ENCODE measurements at regions not wholly inside any gene's neighbourhood (a gene's known extent, or its start where the extent isn't known, plus 50 kb on each side); places are given as distances from the start of the nearest gene placed in this dataset.
A peak's percentile ranks its signal among the peaks of the same experiment; 100 is the strongest.
"Not testable (repeated sequence)": the region's sequence is repeated elsewhere in the genome, so short reads cannot be mapped to it uniquely, and the experiment has no call there.

GRCh38 chr11:48803955-48804354, 179.7 kb downstream of the TRIM51G start:
- peak; percentile 7 for DNase-seq
- ATAC-seq; H3K4me1 ChIP-seq; H3K4me3 ChIP-seq; H3K9me3 ChIP-seq; H3K27ac ChIP-seq; H3K27me3 ChIP-seq (ENCODE audit: low read depth); H3K36me3 ChIP-seq; intact Hi-C loops (cut with DNase I): not testable (repeated sequence)
